HG02678 (cell line): ENCODE measurements at regions not wholly inside any gene's neighbourhood (a gene's known extent, or its start where the extent isn't known, plus 50 kb on each side); places are given as distances from the start of the nearest gene placed in this dataset.
"Not testable (repeated sequence)": the region's sequence is repeated elsewhere in the genome, so short reads cannot be mapped to it uniquely, and the experiment has no call there.

ENCODE experiments used
- ATAC-seq: cut with Tn5 transposase; IDR thresholded peaks from one replicate; pipeline ENCODE4 v1.9.1; 2021; ENCODE audit warnings: mild to moderate bottlenecking, moderate library complexity; ENCODE audit not compliant: unreplicated experiment

GRCh38 chr10:53356616-53357349 lies 584.2 kb upstream of the MBL2 start:
- no peak for ATAC-seq

GRCh38 chr10:53342531-53342930 lies 569.9 kb upstream of the MBL2 start:
- ATAC-seq = not testable (repeated sequence)

DNA sequence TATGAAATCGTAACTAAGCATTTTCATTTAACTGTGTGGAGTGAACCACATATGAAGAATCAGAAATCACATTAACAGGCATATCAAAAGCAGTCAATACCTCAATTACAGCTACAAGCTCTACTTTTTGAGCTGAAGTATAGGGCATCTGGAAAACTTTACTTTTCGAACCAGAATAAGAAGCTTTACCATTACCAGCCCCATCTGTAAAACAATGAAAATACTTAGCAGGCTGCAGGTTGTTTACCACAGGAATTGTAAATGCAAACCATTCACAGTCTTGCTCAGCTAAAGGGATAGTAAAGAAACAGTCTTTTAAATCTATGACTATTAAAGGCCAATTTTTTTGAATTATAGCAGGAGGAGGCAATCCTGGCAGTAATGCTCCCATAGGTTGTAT lies 565.6 kb upstream of the MBL2 start:
- not testable (repeated sequence) for ATAC-seq

GRCh38 chr10:53335803-53336422 lies 563.3 kb upstream of the MBL2 start:
- ATAC-seq = not testable (repeated sequence)

GRCh38 chr10:53331460-53331859 lies 558.9 kb upstream of the MBL2 start:
- no peak for ATAC-seq

- ATAC-seq = not testable (repeated sequence)
These were observed 554.1 kb upstream of the MBL2 start for GRCh38 chr10:53326401-53327305.

DNA sequence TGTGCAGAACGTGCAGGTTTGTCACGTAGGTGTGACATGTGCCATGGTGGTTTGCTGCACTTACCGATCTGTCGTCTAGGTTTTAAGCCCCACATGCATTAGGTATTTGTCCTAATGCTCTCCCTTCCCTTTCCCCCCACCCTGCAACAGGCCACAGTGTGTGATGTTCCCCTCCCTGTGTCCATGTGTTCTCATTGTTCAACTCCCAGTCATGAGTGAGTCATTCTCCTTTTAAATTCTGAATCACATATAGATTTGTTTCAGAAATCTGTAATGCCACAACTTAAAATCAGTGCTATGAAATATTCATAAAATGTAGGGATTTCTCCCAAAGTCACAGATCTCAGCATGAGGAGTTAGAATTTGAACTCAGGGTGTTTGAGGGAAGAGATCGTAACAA lies 552.5 kb upstream of the MBL2 start:
- no peak for ATAC-seq

- no peak for ATAC-seq
These were observed 543.1 kb upstream of the MBL2 start for GRCh38 chr10:53315709-53316108.

DNA sequence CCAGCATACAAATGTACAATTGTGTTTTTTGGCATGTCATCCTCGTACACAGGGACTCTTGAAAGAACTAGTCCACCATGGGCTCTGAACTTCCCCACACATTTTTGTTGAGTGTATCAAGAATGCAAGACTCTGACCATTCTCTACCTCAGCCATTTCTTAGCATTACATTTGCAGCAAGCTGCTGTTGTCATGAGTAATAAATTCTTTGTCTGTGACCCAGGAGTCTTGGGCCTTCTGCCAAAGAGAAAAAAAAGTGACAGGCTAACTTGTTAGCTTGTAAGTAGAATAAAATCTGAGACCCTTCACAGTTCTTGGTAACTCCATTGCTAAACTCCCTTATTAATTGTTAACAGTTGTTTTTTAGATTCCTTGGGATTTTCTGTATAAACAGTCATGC lies 542.3 kb upstream of the MBL2 start:
- no peak for ATAC-seq

DNA sequence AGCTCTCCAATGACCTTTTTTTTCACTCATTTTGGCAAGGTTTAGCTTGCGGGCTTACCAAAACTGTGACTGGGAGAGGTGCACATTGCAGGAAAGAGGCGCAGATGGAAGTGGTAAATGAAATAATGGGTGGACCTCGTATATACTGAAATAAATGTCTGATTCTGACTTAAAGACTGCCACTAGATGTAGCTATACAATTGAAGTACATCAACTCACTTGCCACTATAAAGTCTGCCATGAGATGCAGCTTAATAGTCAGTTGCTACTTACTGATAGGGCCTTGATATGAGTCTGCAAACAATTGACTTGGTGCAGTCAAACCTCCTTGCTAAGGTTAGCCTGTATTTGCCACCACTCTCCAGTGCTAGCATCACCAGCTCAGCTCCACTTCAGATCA lies 525.9 kb upstream of the MBL2 start:
- ATAC-seq = no peak

- ATAC-seq = no peak
These were observed 512.1 kb upstream of the MBL2 start for GRCh38 chr10:53284615-53285182.

DNA sequence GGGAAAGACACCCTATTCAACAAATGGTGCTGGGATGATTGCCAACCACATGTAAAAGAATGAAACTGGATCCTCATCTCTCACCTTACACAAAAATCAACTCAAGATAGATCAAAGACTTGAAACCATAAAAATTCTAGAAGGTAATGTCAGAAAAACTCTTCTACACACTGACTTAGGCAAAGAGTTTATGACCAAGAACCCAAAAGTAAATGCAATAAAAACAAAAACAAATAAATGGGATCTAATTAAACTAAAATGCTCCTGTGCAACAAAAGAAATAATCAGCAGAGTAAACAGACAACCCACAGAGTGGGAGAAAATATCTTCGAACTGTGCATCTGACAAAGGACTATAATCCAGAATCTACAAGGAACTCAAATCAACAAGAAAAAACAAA lies 504.2 kb upstream of the MBL2 start:
- ATAC-seq = no peak

DNA sequence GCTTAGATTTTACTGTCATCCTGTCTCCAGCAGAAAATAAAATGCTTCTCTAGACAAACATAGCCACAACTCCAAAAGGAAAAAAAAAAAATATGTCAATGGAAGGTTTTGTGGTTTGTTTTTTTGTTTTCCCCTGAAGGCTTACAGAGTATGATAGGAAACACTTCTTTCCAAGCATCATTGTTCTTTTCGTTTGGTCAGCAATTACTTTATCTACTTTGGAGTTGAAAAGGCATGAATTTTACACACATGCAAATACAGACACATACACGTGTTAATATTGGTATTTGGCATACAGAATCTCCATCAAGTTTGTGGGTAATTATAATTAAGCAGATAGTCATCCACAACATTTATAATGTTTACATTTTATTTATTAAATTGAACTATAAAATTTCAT lies 496.9 kb upstream of the MBL2 start:
- ATAC-seq = no peak

DNA sequence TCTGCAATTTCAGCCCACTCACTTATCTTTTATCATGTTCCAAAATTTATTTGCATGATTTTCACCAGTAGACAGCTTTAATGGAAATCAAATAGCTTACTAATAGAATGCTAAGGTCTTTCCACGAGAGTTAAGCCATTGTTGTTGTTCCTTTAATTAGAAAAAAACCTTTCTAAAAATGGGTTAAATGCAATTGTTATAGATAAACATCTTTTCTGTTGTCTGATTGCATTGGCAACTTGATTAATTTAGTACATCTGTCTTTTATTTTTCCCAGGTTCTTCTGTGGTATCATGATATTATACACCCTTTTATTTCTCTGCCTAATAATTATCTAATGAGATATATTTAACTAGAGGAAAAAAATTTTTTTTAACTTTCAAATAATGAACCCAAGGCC lies 487.6 kb upstream of the MBL2 start:
- no peak for ATAC-seq

DNA sequence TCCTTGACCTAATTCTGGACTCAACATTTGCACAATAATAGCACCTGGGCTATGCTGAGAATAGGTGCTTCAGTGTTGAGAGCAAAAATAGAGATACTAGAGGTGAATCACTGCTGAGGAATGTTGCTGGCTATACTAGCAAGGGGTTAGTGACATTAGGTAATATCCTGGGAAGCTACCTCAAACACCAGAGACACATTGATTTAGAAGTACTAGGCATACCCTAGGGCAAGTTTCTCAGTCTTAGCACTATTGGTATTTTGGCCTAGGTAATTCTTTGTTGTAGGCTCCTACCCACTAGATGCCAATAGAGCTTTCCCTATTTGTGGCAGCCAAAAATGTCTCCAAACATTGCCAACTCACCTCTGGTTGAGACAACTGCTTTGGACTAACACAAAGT lies 484.0 kb upstream of the MBL2 start:
- ATAC-seq = no peak

DNA sequence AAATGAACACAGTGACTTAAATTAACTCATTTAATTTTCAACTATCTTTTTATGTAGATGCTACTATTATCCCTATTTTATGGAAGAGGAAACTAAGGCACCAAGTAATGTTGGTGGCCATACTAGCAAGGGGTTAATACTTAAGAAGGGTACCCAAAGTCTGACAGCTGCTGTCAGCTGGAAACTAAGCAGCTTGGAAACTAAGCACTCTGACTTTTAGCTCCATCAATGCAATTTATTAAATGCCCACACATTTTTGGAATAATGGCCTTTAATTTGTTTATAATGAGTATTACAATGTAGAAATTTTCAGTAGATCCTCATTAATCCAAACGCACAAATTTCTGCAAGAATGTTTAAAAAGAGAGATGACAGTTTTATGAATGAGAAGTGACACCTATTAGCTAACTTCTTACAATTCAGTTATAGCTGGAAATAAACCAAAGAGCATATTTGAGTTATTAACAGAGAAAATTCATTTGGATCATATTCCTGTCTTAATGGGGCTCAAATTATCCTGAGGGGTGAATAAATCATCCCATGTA lies 483.1 kb upstream of the MBL2 start:
- no peak for ATAC-seq

GRCh38 chr10:53253221-53253620 lies 480.6 kb upstream of the MBL2 start:
- no peak for ATAC-seq

DNA sequence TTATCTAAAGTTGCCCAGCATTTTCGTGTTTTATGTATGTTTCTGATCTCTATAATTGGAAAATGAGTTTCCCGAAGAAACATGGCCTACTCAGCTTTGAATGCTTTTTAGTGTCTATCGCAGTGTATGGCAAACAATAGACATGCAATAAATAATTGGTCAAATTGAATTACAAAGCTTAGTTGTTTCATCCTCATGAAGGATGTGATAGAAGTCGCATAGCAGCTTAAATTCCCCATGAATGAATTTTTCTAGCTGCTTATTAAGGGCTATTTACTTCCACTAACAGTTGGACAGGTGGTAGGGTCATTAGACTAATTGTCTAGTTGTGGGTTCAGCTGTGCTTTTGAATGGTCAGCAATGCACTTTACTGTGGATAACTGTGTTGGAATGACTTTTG lies 467.3 kb upstream of the MBL2 start:
- ATAC-seq = no peak

- ATAC-seq = no peak
These were observed 464.4 kb upstream of the MBL2 start for GRCh38 chr10:53236941-53237340.

GRCh38 chr10:53233749-53234148 lies 461.2 kb upstream of the MBL2 start:
- no peak for ATAC-seq

DNA sequence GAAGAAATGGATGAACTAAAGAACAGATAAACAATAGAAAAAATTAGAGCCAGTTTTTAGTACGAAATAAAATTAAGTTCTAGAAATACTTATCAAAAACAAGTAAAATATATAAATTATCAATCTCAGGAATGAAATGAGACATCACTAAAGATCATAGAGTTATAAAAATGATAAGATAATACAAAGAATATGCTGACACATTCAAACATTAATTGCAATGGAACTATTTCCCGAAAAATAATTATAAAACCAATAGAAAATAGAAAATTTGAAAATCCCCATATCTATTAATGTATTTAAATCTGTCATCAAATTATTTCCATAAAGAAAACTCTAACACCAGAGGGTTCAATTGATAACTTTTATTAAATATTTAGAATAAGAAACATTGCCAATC lies 458.1 kb upstream of the MBL2 start:
- ATAC-seq = no peak
